ENCODE measurements at regions not wholly inside any gene's neighbourhood (a gene's known extent, or its start where the extent isn't known, plus 50 kb on each side); places are given as distances from the start of the nearest gene placed in this dataset.

- intact Hi-C loops (cut with micrococcal nuclease; ENCODE audit: unreplicated experiment): no loop called here
- no TSS peak for BruUV-seq (replicated peaks)
- no peaks in the 10 kb centered on the region for H3K36me3 Mint-ChIP-seq (ENCODE audit: insufficient read depth, unreplicated experiment)
These were observed 113.5 kb upstream of the PABPC3 start for GRCh38 chr13:24982333-24982999.

GRCh38 chr13:24983094-24983493 lies 112.8 kb upstream of the PABPC3 start:
- TF ChIP-seq CTCF (IDR thresholded peaks at IDR 0.05; ENCODE audit: unreplicated experiment): no peak
- Mint-ChIP-seq H3K9me3 (ENCODE audit: low read depth, unreplicated experiment) (no peaks in the 10 kb centered on the region), H3K27me3 (ENCODE audit: unreplicated experiment) (peaks cover 8% of the 10 kb centered on the region), H3K4me3 (ENCODE audit: low read depth, unreplicated experiment) (no peak overlapping the region), H3K27ac (ENCODE audit: unreplicated experiment) (no peak overlapping the region), H3K36me3 (ENCODE audit: insufficient read depth, unreplicated experiment) (no peaks in the 10 kb centered on the region), H3K4me1 (ENCODE audit: low read depth, unreplicated experiment) (no peaks in the 10 kb centered on the region)
- intact Hi-C loops (cut with micrococcal nuclease; ENCODE audit: unreplicated experiment): no loop called here
- no TSS peak for BruUV-seq (replicated peaks)
- CTCF ChIA-PET: no interaction called here
- DNase-seq: no peak

More at GRCh38 chr13:24982333-24982999, 113.5 kb upstream of the PABPC3 start:
- TF ChIP-seq CTCF (IDR thresholded peaks at IDR 0.05; ENCODE audit: unreplicated experiment): no peak
- no peaks in the 10 kb centered on the region for H3K4me1 Mint-ChIP-seq (ENCODE audit: low read depth, unreplicated experiment)
- no peak for DNase-seq
- H3K4me3 Mint-ChIP-seq (ENCODE audit: low read depth, unreplicated experiment): no peak overlapping the region
- CTCF ChIA-PET: no interaction called here
- H3K9me3 Mint-ChIP-seq (ENCODE audit: low read depth, unreplicated experiment): no peaks in the 10 kb centered on the region
- H3K27ac Mint-ChIP-seq (ENCODE audit: unreplicated experiment): no peak overlapping the region
- H3K27me3 Mint-ChIP-seq (ENCODE audit: unreplicated experiment): peaks cover 2% of the 10 kb centered on the region

- CTCF ChIA-PET: interaction anchor here (0.7 kb wide), 1 partner anchor 60 kb away, joined by 4 read pairs; no protein-coding TSS in a partner anchor
- Mint-ChIP-seq H3K27ac (ENCODE audit: unreplicated experiment) (no peak overlapping the region), H3K4me1 (ENCODE audit: low read depth, unreplicated experiment) (no peaks in the 10 kb centered on the region), H3K36me3 (ENCODE audit: insufficient read depth, unreplicated experiment) (no peaks in the 10 kb centered on the region), H3K9me3 (ENCODE audit: low read depth, unreplicated experiment) (no peaks in the 10 kb centered on the region), H3K4me3 (ENCODE audit: low read depth, unreplicated experiment) (no peak overlapping the region), H3K27me3 (ENCODE audit: unreplicated experiment) (peaks cover 15% of the 10 kb centered on the region)
- intact Hi-C loops (cut with micrococcal nuclease; ENCODE audit: unreplicated experiment): no loop called here
- no TSS peak for BruUV-seq (replicated peaks)
- DNase-seq: no peak
- TF ChIP-seq CTCF (IDR thresholded peaks at IDR 0.05; ENCODE audit: unreplicated experiment): no peak
These were observed 111.8 kb upstream of the PABPC3 start for GRCh38 chr13:24984134-24984533.

- no peak for TF ChIP-seq CTCF (IDR thresholded peaks at IDR 0.05; ENCODE audit: unreplicated experiment)
- CTCF ChIA-PET: interaction anchor here (0.6 kb wide), 1 partner anchor 267 kb away, joined by 3 read pairs; no protein-coding TSS in a partner anchor
- Mint-ChIP-seq H3K9me3 (ENCODE audit: low read depth, unreplicated experiment) (no peaks in the 10 kb centered on the region), H3K4me3 (ENCODE audit: low read depth, unreplicated experiment) (no peak overlapping the region), H3K27ac (ENCODE audit: unreplicated experiment) (no peak overlapping the region), H3K27me3 (ENCODE audit: unreplicated experiment) (peaks cover 15% of the 10 kb centered on the region), H3K36me3 (ENCODE audit: insufficient read depth, unreplicated experiment) (no peaks in the 10 kb centered on the region), H3K4me1 (ENCODE audit: low read depth, unreplicated experiment) (no peaks in the 10 kb centered on the region)
- no peak for DNase-seq
- intact Hi-C loops (cut with micrococcal nuclease; ENCODE audit: unreplicated experiment): no loop called here
- no TSS peak for BruUV-seq (replicated peaks)
These were observed 110.8 kb upstream of the PABPC3 start for GRCh38 chr13:24985107-24985506.
